Ovary (tissue), 7 donors: ENCODE measurements at regions not wholly inside any gene's neighbourhood (a gene's known extent, or its start where the extent isn't known, plus 50 kb on each side); places are given as distances from the start of the nearest gene placed in this dataset.

Source experiments
- DNase-seq, 5 donors: peaks; one replicate each; pipeline ENCODE4 v3.0.0-alpha.2; 2019 to 2020
- H3K27ac ChIP-seq, 2 donors: fragments of 200-600 bp; one replicate each; pipeline versions ENCODE4 v1.5.1 to v1.8.0; 2019 to 2022
- H3K27me3 ChIP-seq: fragments of 200-600 bp; one replicate; pipeline ENCODE4 v1.8.0; 2022
- H3K36me3 ChIP-seq: fragments of 200-600 bp; sonication (generic); one replicate; pipeline ENCODE4 v1.5.1; 2019
- H3K4me1 ChIP-seq: one replicate; pipeline ENCODE4 v1.8.1; 2013; ENCODE audit warnings: mild to moderate bottlenecking, moderate library complexity; ENCODE audit not compliant: insufficient read depth
- H3K4me3 ChIP-seq: fragments of 200-600 bp; sonication (generic); one replicate; pipeline ENCODE4 v1.5.1; 2017
- H3K9me3 ChIP-seq, 2 donors: fragments of 200-600 bp in 1 of 2; sonication (generic) in 1 of 2; one replicate each; pipeline versions ENCODE4 v1.5.1 to v1.8.1; 2013 to 2019; ENCODE audit warnings: mild to moderate bottlenecking in 1 of 2, moderate library complexity in 1 of 2
- EP300 ChIP-seq: sonication (generic); formaldehyde crosslinking; IDR thresholded peaks from one replicate; pipeline ENCODE4 v1.6.1; 2017; ENCODE audit warnings: antibody characterized with exemption
- POLR2A ChIP-seq: fragments of 450-650 bp; IDR thresholded peaks from one replicate; pipeline ENCODE4 v1.6.1; 2017; ENCODE audit warnings: antibody characterized with exemption, mild to moderate bottlenecking, moderate library complexity
- WGBS, 3 donors: extraction: QIAGEN DNeasy Blood & Tissue Kit in 1 of 3; methylation state at CpG; one replicate each; pipeline versions ENCODE4 v1.1.5 to v1.1.7; 2013 to 2017; 5-methylcytosine and 5-hydroxymethylcytosine counted together
- intact Hi-C, 4 donors: fragments of 100-400 bp; cut with DNase I; formaldehyde crosslinking; loops; one replicate each; pipeline versions ENCODE4 v1.11.0 to v1.15.1; 2022 to 2023
- TF ChIP-seq, protein P1 (sequence below), 3 donors: fragments of 450-650 bp in 2 of 3; fragments of 200-600 bp in 1 of 3; IDR thresholded peaks; one replicate each; pipeline versions ENCODE4 v1.5.1 to v1.8.0; 2016 to 2022; ENCODE audit warnings: antibody characterized with exemption in 3 of 3, mild to moderate bottlenecking in 1 of 3
- donor health status: DM: no; HTN: no; CAD: no; lungs with moderate emphysema.
- donor health status: DM: no; HTN: no; CAD: no.
- donor health status: Bipolar disorder and iron deficiency.
- donor health status: DM: no; HTN: no; CAD: no.
- donor health status: DM: yes; HTN: yes; CAD: no.

DNA sequence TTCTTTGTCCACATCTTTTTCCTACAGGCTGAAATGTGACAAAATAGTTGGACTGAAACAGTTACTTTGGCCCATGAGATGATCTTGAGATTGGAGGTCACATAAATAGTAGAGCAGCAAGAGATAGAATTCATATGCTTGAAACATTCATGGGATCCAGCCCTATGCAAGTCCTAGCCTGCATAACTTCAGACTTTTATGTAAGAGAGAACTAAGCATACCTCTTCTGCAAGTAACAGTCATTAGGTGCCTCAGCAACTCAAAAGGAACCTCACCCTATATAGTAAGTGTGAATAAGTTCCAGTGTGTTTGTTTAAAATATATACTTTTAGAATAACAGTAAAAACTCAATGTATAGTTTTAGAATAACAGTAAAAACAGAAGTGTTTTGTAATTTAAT is 138.0 kb upstream of the P2RY1 start:
- intact Hi-C loops, result no loop called here
- no peaks in the 10 kb centered on the region for H3K9me3 ChIP-seq
- no peaks in the 10 kb centered on the region for H3K4me1 ChIP-seq
- no peak for TF ChIP-seq POLR2A
- no peak overlapping the region for H3K27ac ChIP-seq
- no peak for DNase-seq
- H3K4me3 ChIP-seq, result no peak overlapping the region
- no peaks in the 10 kb centered on the region for H3K36me3 ChIP-seq
- H3K27me3 ChIP-seq, result no peaks in the 10 kb centered on the region

DNA sequence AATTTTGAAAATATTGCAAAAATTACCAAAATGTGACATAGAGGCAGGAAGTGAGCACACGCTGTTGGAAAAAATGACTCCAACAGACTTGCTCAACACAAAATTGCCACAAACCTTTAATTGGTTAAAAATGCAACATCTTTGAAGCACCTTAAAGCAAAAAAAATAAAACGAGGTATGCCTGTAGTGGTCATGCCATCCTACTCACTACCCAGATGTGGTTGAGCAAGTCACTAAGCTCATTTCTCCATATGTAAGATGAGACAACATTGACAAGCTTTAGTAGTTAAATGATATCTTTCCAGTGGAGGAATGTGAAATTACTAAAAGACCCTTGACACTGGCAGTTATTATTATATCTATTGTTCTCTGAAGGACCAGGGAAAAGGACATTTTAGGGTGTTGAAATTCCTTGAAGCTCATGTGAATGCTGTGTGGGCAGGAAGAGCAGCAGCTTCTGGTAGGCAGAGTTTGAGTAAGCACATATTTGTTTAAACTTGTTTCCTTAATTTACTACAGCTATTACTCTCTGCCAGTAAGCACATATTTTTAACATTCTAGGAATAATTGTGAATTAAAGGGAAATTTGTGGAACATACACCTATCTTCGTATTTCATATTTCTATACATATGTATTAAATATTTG is 131.6 kb upstream of the P2RY1 start:
- WGBS, 3 donors, result 61 to 62% (median 61%) methylated on average over 3 of the region's 3 CpGs
- DNase-seq, result no peak
- no peaks in the 10 kb centered on the region for H3K9me3 ChIP-seq
- no peaks in the 10 kb centered on the region for H3K36me3 ChIP-seq
- no peaks in the 10 kb centered on the region for H3K27me3 ChIP-seq
- TF ChIP-seq, protein P1, sequence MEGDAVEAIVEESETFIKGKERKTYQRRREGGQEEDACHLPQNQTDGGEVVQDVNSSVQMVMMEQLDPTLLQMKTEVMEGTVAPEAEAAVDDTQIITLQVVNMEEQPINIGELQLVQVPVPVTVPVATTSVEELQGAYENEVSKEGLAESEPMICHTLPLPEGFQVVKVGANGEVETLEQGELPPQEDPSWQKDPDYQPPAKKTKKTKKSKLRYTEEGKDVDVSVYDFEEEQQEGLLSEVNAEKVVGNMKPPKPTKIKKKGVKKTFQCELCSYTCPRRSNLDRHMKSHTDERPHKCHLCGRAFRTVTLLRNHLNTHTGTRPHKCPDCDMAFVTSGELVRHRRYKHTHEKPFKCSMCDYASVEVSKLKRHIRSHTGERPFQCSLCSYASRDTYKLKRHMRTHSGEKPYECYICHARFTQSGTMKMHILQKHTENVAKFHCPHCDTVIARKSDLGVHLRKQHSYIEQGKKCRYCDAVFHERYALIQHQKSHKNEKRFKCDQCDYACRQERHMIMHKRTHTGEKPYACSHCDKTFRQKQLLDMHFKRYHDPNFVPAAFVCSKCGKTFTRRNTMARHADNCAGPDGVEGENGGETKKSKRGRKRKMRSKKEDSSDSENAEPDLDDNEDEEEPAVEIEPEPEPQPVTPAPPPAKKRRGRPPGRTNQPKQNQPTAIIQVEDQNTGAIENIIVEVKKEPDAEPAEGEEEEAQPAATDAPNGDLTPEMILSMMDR (IDR thresholded peaks at IDR 0.05), result no peak
- TF ChIP-seq POLR2A, result no peak
- TF ChIP-seq EP300, result no peak
- H3K4me3 ChIP-seq, result no peak overlapping the region
- H3K27ac ChIP-seq, result no peak overlapping the region
- intact Hi-C loops, result no loop called here
- H3K4me1 ChIP-seq, result no peaks in the 10 kb centered on the region

DNA sequence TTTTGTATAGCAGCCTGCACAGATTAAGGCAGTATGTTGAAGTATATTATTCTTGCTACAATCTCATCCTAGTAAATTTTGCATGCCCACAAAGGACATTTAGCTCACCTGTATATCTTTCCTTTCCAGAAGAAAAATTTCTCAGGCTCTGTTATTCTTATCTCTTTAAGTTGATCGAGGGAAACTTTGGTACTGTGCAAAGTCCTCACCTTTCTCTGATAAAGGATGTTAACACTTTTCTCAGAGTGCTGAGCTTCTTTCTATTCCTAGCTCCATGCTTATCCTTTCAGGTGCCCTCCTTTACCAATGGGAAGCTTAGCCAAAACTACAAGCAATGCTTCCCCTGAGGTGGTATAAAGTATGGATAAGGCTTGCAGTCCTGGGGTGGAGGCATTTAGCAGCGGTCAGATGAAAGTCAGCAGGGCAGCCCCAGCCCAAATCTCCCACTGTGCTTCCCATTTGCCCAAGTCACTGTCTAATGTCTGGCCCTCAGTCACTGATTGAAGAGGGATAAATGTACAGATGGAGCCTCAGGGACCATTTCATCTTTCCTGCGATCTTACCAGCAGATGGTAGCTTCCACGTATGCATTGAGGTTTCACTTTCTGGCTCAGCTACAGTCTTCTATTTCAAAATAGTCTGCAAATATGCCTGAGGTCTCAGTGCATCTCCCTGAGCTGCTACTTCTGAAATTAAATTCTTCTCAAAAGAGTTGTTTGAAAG is 127.8 kb upstream of the P2RY1 start:
- 77 to 79% (median 79%) methylated on average over 4 of the region's 4 CpGs for WGBS, 3 donors
- Histone ChIP-seq H3K36me3 (no peaks in the 10 kb centered on the region), H3K4me1 (no peaks in the 10 kb centered on the region), H3K27me3 (no peaks in the 10 kb centered on the region), H3K9me3 (no peaks in the 10 kb centered on the region), H3K4me3 (no peak overlapping the region), H3K27ac (no peak overlapping the region)
- no peak for DNase-seq
- intact Hi-C loops, result no loop called here
- no peak for TF ChIP-seq EP300
- TF ChIP-seq, protein P1 (IDR thresholded peaks at IDR 0.05), result no peak
- no peak for TF ChIP-seq POLR2A

DNA sequence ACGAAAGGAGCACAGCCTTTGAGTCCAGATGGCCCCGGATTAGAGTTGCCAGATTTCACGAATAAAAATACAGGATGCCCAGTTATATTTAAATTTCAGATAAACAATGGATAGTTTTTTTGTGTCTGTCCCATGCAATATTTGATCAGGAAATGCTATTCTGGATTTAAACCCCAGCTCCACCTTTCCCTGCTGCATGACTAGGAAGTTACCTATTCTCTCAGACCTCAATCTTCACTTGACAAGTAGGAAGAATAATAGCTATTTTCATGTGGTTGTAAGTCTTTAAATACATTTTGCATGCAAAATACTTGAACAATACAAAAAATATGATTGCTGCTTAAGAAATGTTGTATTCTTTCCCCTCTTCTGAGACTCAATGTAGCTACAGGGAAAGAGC is 125.3 kb upstream of the P2RY1 start:
- DNase-seq, result no peak
- Histone ChIP-seq H3K4me3 (no peak overlapping the region), H3K27ac (no peak overlapping the region), H3K27me3 (no peaks in the 10 kb centered on the region), H3K9me3 (no peaks in the 10 kb centered on the region), H3K36me3 (no peaks in the 10 kb centered on the region), H3K4me1 (no peaks in the 10 kb centered on the region)
- WGBS, 3 donors, result 91 to 97% (median 93%) methylated on average over 3 of the region's 3 CpGs
- TF ChIP-seq, protein P1 (IDR thresholded peaks at IDR 0.05), result no peak
- TF ChIP-seq EP300, result no peak
- TF ChIP-seq POLR2A, result no peak
- intact Hi-C loops, result no loop called here

DNA sequence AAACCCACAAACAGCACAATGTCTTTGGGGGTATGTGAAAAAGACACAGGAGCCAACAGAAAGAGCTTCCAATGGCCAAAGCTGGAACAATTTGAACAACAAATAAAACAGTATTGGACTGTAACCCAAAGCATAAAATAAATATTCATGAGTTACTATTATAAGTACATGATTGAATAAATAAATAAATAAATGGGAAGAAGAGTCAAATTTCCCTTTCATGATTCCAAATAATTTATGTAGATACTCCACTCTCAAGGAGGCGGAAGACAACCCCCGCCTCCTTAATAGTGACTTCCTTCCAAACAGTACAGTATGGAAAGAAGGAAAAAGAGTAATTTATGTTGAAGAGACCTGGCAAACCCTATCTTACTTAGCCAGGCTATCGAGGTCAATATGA is 124.4 kb upstream of the P2RY1 start:
- Histone ChIP-seq H3K36me3 (no peaks in the 10 kb centered on the region), H3K27ac (no peak overlapping the region), H3K4me3 (no peak overlapping the region), H3K4me1 (no peaks in the 10 kb centered on the region), H3K9me3 (no peaks in the 10 kb centered on the region), H3K27me3 (no peaks in the 10 kb centered on the region)
- WGBS, 3 donors, result 87 to 94% (median 94%) methylated on average over 3 of the region's 3 CpGs
- no peak for DNase-seq
- TF ChIP-seq, protein P1 (IDR thresholded peaks at IDR 0.05), result no peak
- TF ChIP-seq EP300 (no peak), POLR2A (no peak)
- intact Hi-C loops, result no loop called here
